Lung (tissue), 11 donors: ENCODE measurements at regions not wholly inside any gene's neighbourhood (a gene's known extent, or its start where the extent isn't known, plus 50 kb on each side); places are given as distances from the start of the nearest gene placed in this dataset.

Experiments used
- ATAC-seq: fragments of 200-7000 bp; cut with Tn5 transposase; one replicate; pipeline ENCODE4 v1.9.1; 2020; ENCODE audit warnings: moderate number of reproducible peaks; ENCODE audit not compliant: insufficient read depth, low FRiP score
- DNase-seq, 3 donors: peaks; one replicate each; pipeline ENCODE4 v3.0.0-alpha.2; 2013 to 2017
- H3K27ac ChIP-seq, 2 donors: one replicate each; pipeline ENCODE4 v1.5.1; 2013; ENCODE audit warnings: mild to moderate bottlenecking in 2 of 2, moderate library complexity in 2 of 2, control low read depth in 1 of 2, inconsistent platforms in 1 of 2, low read depth in 1 of 2, low read length in 1 of 2
- H3K27me3 ChIP-seq, 3 donors: one replicate each; pipeline ENCODE4 v1.5.1; 2013; ENCODE audit warnings: low read length in 2 of 3; ENCODE audit not compliant: control insufficient read depth in 3 of 3, insufficient read depth in 3 of 3
- H3K36me3 ChIP-seq, 4 donors: one replicate each; pipeline ENCODE4 v1.5.1; 2013; ENCODE audit warnings: low read length in 4 of 4, mild to moderate bottlenecking in 1 of 4, moderate library complexity in 1 of 4; ENCODE audit not compliant: control insufficient read depth in 4 of 4, insufficient read depth in 4 of 4
- H3K4me1 ChIP-seq, 5 donors: one replicate each; pipeline ENCODE4 v1.5.1; 2013; ENCODE audit warnings: low read length in 5 of 5, mild to moderate bottlenecking in 2 of 5, moderate library complexity in 1 of 5; ENCODE audit not compliant: control insufficient read depth in 5 of 5, insufficient read depth in 5 of 5
- H3K4me3 ChIP-seq: one replicate; pipeline ENCODE4 v1.5.1; 2013; ENCODE audit warnings: mild to moderate bottlenecking, control low read depth, moderate library complexity
- H3K9ac ChIP-seq, 2 donors: one replicate each; pipeline ENCODE4 v1.5.1; 2013; ENCODE audit warnings: low read length in 2 of 2, control low read depth in 1 of 2; ENCODE audit not compliant: insufficient read depth in 1 of 2
- H3K9me3 ChIP-seq, 4 donors: one replicate each; pipeline ENCODE4 v1.5.1; 2013; ENCODE audit warnings: low read length in 3 of 4, mild to moderate bottlenecking in 1 of 4, moderate library complexity in 1 of 4; ENCODE audit not compliant: control insufficient read depth in 4 of 4, insufficient read depth in 3 of 4
- WGBS, 2 donors: extraction: QIAGEN DNeasy Blood & Tissue Kit; methylation state at CpG; one replicate each; pipeline ENCODE4 v1.1.7; 2013; 5-methylcytosine and 5-hydroxymethylcytosine counted together
- TF ChIP-seq, protein P1 (sequence below): IDR thresholded peaks from 2 replicates; pipeline ENCODE4 v1.5.1; 2012; ENCODE audit warnings: mild to moderate bottlenecking; ENCODE audit errors: control extremely low read depth, extremely low read depth
- donor health status: control.
- donor health status: control.
- donor health status: Bipolar disorder and iron deficiency.
- donor health status: healthy.
- donor health status: DM: yes; HTN: yes; CAD: no.

DNA sequence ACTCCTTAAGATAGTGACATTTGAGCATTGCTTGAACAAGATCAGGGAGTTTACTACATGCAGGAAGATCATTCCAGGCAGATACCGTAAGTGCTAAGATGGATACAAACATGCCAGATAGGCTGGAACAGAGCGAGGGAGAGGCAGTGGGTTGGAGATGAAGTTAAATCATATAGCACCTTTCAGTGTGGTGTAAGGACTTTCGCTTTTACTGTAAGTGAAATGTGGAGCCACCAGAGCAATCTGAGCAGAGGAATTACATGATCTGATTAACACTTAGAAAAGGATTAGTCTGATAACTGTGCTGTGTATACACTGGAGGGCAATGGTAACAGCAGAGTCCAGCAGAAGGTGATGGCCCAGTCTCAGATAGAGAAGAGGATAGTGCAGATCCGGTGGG is 163.0 kb upstream of the SSTR1 start:
- ATAC-seq = no peak
- WGBS, 2 donors = 84 to 90% methylated on average over 4 of the region's 4 CpGs
- peaks cover 0 to 3% (median 0%) of the 10 kb centered on the region in 4 donors for H3K9me3 ChIP-seq

DNA sequence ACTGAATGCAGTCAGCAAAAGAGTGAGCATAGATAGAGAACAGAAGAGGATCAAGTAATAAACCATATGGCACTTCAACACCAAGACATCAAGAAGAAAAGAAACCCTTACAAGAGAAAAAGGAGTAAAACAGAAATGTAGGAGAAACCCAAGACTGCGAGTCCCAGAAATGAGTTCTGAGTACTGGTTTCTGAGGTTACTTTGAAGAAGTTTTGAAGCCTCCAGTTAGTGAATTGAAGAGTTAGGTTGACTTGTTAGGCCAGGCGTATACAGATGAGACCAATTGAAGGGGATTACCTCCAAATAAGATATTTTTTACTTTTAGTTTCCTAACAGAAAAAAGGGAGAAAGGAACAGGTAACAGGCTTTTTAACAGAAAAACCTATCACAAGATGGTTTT is 162.2 kb upstream of the SSTR1 start:
- no peak overlapping the region for H3K9ac ChIP-seq
- no peaks in the 10 kb centered on the region for H3K27me3 ChIP-seq
- peaks cover 0 to 3% (median 0%) of the 10 kb centered on the region in 4 donors for H3K9me3 ChIP-seq
- WGBS, 2 donors = 92 to 98% methylated on average over 2 of the region's 2 CpGs
- no peak for DNase-seq
- no peaks in the 10 kb centered on the region for H3K36me3 ChIP-seq
- H3K4me3 ChIP-seq = no peak overlapping the region
- H3K27ac ChIP-seq = no peak overlapping the region
- TF ChIP-seq, protein P1, sequence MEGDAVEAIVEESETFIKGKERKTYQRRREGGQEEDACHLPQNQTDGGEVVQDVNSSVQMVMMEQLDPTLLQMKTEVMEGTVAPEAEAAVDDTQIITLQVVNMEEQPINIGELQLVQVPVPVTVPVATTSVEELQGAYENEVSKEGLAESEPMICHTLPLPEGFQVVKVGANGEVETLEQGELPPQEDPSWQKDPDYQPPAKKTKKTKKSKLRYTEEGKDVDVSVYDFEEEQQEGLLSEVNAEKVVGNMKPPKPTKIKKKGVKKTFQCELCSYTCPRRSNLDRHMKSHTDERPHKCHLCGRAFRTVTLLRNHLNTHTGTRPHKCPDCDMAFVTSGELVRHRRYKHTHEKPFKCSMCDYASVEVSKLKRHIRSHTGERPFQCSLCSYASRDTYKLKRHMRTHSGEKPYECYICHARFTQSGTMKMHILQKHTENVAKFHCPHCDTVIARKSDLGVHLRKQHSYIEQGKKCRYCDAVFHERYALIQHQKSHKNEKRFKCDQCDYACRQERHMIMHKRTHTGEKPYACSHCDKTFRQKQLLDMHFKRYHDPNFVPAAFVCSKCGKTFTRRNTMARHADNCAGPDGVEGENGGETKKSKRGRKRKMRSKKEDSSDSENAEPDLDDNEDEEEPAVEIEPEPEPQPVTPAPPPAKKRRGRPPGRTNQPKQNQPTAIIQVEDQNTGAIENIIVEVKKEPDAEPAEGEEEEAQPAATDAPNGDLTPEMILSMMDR = no peak
- ATAC-seq = no peak
- H3K4me1 ChIP-seq = peaks cover 0 to 35% (median 2%) of the 10 kb centered on the region in 5 donors

More for the DNA sequence above, 163.0 kb upstream of the SSTR1 start:
- DNase-seq = no peak
- Histone ChIP-seq H3K27me3 (no peaks in the 10 kb centered on the region), H3K27ac (no peak overlapping the region), H3K4me3 (no peak overlapping the region), H3K36me3 (no peaks in the 10 kb centered on the region), H3K4me1 (peaks cover 0 to 43% (median 2%) of the 10 kb centered on the region in 5 donors), H3K9ac (no peak overlapping the region)
- TF ChIP-seq, protein P1 = no peak

DNA sequence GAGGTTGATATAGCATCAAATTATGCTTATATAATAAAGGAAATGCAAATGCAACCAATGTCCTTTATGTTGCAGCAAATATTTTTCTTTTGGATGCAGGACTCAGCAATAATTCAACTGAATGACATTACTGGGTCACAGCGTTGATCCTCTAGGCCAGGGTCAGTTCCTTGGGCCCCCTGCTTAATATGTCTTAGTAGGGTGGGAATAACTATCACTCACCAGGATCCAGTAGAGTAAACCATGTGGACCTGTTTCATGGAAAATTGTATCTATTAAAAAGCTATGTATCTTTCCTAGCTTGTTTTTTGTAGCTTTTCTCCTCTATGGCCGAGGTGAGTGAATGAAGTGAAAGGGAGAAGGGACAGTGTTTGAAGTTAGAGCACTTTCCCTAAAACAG is 161.5 kb upstream of the SSTR1 start:
- no peak overlapping the region for H3K27ac ChIP-seq
- H3K27me3 ChIP-seq = no peaks in the 10 kb centered on the region
- no peak for DNase-seq
- no peak for ATAC-seq
- H3K36me3 ChIP-seq = no peaks in the 10 kb centered on the region
- 92 to 98% methylated on average over 2 of the region's 2 CpGs for WGBS, 2 donors
- no peak overlapping the region for H3K9ac ChIP-seq
- H3K9me3 ChIP-seq = peaks cover 0 to 3% (median 0%) of the 10 kb centered on the region in 4 donors
- TF ChIP-seq, protein P1 = no peak
- H3K4me3 ChIP-seq = no peak overlapping the region
- peaks cover 0 to 28% (median 2%) of the 10 kb centered on the region in 5 donors for H3K4me1 ChIP-seq
